Caco-2 (cell line): ENCODE measurements at regions not wholly inside any gene's neighbourhood (a gene's known extent, or its start where the extent isn't known, plus 50 kb on each side); places are given as distances from the start of the nearest gene placed in this dataset.

Experiments
- BruUV-seq: library from RNA; stranded (reverse); fragments of 400-500 nt; replicated peaks from 2 replicates; lab custom pipeline; 2021; lab: Mats Ljungman, UMichigan
- CTCF ChIA-PET: fragments of 300-600 bp; sonication (Branson Sonifier 250); formaldehyde crosslinking; loops from one replicate; lab custom pipeline; 2022; ENCODE audit warnings: antibody characterized with exemption; lab: Charles Lee
- POLR2A ChIA-PET: fragments of 300-600 bp; sonication (Branson Sonifier 250); formaldehyde crosslinking; loops from one replicate; lab custom pipeline; 2022; ENCODE audit warnings: antibody characterized with exemption; lab: Charles Lee
- DNase-seq, 2 experiments: peaks; one replicate each; pipeline versions ENCODE4 v3.0.0 to v3.0.0-alpha.2; 2020 to 2022
- H3K27me3 ChIP-seq: replicated peaks from 2 replicates; pipeline ENCODE4 v1.6.0; 2011; ENCODE audit warnings: low read length; ENCODE audit not compliant: control insufficient read depth, insufficient read depth
- H3K36me3 ChIP-seq: 2 replicates; pipeline ENCODE4 v1.5.1; 2011; ENCODE audit warnings: low read length; ENCODE audit not compliant: control insufficient read depth, insufficient read depth
- H3K4me1 ChIP-seq: fragments of 250-450 bp; sonication (Bioruptor Pico); 2 replicates; pipeline ENCODE4 v1.5.1; 2020; ENCODE audit warnings: mild to moderate bottlenecking
- H3K4me3 ChIP-seq: 2 replicates; pipeline ENCODE4 v1.5.1; 2011; ENCODE audit warnings: low read depth, mild to moderate bottlenecking, control low read depth, low read length
- H3K9me3 ChIP-seq: fragments of 250-450 bp; sonication (Bioruptor Pico); 2 replicates; pipeline ENCODE4 v1.5.1; 2020; ENCODE audit warnings: mild to moderate bottlenecking, moderate library complexity
- H3K27ac Mint-ChIP-seq: one replicate; pipeline ENCODE4 v1.8.0; 2022; ENCODE audit warnings: mixed read lengths; ENCODE audit not compliant: unreplicated experiment
- H3K27me3 Mint-ChIP-seq: one replicate; pipeline ENCODE4 v1.8.0; 2022; ENCODE audit warnings: mixed read lengths; ENCODE audit not compliant: insufficient read depth, unreplicated experiment
- H3K36me3 Mint-ChIP-seq: one replicate; pipeline ENCODE4 v1.8.0; 2022; ENCODE audit warnings: mild to moderate bottlenecking, mixed read lengths; ENCODE audit not compliant: insufficient read depth, unreplicated experiment
- H3K4me1 Mint-ChIP-seq: one replicate; pipeline ENCODE4 v1.8.0; 2022; ENCODE audit warnings: low read depth, mixed read lengths; ENCODE audit not compliant: unreplicated experiment
- H3K4me3 Mint-ChIP-seq: one replicate; pipeline ENCODE4 v1.8.0; 2022; ENCODE audit warnings: mild to moderate bottlenecking, moderate library complexity, mixed read lengths; ENCODE audit not compliant: unreplicated experiment
- H3K9me3 Mint-ChIP-seq: one replicate; pipeline ENCODE4 v1.8.0; 2022; ENCODE audit warnings: mixed read lengths; ENCODE audit not compliant: unreplicated experiment
- CTCF ChIP-seq, 2 experiments: fragments of 200-600 bp in 1 of 2; IDR thresholded peaks; 1 replicate in 1 of 2; 2 replicates in 1 of 2; pipeline versions ENCODE4 v1.5.1 to v1.8.0; 2011 to 2022; ENCODE audit warnings: antibody characterized with exemption in 1 of 2, control low read depth in 1 of 2, inconsistent platforms in 1 of 2, low read depth in 1 of 2, low read length in 1 of 2, mild to moderate bottlenecking in 1 of 2, moderate library complexity in 1 of 2; ENCODE audit not compliant: insufficient read depth in 1 of 2, severe bottlenecking in 1 of 2, unreplicated experiment in 1 of 2
- intact Hi-C: fragments of 100-400 bp; cut with micrococcal nuclease; formaldehyde crosslinking; loops from one replicate; pipeline ENCODE4 v1.10.0; 2022; ENCODE audit not compliant: unreplicated experiment

- ChIA-PET POLR2A (no interaction called here), CTCF (no interaction called here)
- no peak for DNase-seq
- no peaks in the 10 kb centered on the region for H3K4me1 ChIP-seq
- no TSS peak for BruUV-seq
- Mint-ChIP-seq H3K4me1 (peaks cover 5% of the 10 kb centered on the region), H3K36me3 (no peaks in the 10 kb centered on the region), H3K27ac (no peak overlapping the region), H3K9me3 (no peaks in the 10 kb centered on the region), H3K4me3 (no peak overlapping the region), H3K27me3 (no peaks in the 10 kb centered on the region)
- H3K4me3 ChIP-seq = no peak overlapping the region
- no peaks in the 10 kb centered on the region for H3K9me3 ChIP-seq
- no peaks in the 10 kb centered on the region for H3K27me3 ChIP-seq
- no peak for TF ChIP-seq CTCF (IDR thresholded peaks at IDR 0.05; ENCODE audit: insufficient read depth in 1 of 2, low read depth in 1 of 2, low read length in 1 of 2, severe bottlenecking in 1 of 2, unreplicated experiment in 1 of 2)
- intact Hi-C loops = no loop called here
- H3K36me3 ChIP-seq = no peaks in the 10 kb centered on the region
These were observed 1257.4 kb upstream of the ZEB2 start for GRCh38 chr2:145777297-145777696.

GRCh38 chr2:145775591-145775990 is 1255.7 kb upstream of the ZEB2 start:
- no peaks in the 10 kb centered on the region for H3K36me3 Mint-ChIP-seq
- intact Hi-C loops = no loop called here

GRCh38 chr2:145771525-145771924 is 1251.6 kb upstream of the ZEB2 start:
- no peak overlapping the region for H3K4me3 ChIP-seq
- H3K9me3 ChIP-seq = no peaks in the 10 kb centered on the region
- BruUV-seq = no TSS peak
- no peak for TF ChIP-seq CTCF (IDR thresholded peaks at IDR 0.05; ENCODE audit: insufficient read depth in 1 of 2, low read depth in 1 of 2, low read length in 1 of 2, severe bottlenecking in 1 of 2, unreplicated experiment in 1 of 2)
- no peak for DNase-seq
- intact Hi-C loops = no loop called here
- no peaks in the 10 kb centered on the region for H3K27me3 ChIP-seq
- no peaks in the 10 kb centered on the region for H3K36me3 Mint-ChIP-seq
- H3K4me1 ChIP-seq = no peaks in the 10 kb centered on the region
- H3K27me3 Mint-ChIP-seq = no peaks in the 10 kb centered on the region
- no peak overlapping the region for H3K27ac Mint-ChIP-seq
- H3K9me3 Mint-ChIP-seq = no peaks in the 10 kb centered on the region
- ChIA-PET CTCF (interaction anchor here (0.5 kb wide), 1 partner anchor 10 kb away, joined by 3 read pairs; no protein-coding TSS in a partner anchor), POLR2A (no interaction called here)
- no peaks in the 10 kb centered on the region for H3K4me1 Mint-ChIP-seq
- H3K36me3 ChIP-seq = no peaks in the 10 kb centered on the region
- H3K4me3 Mint-ChIP-seq = no peak overlapping the region

More at GRCh38 chr2:145775591-145775990, 1255.7 kb upstream of the ZEB2 start:
- no peaks in the 10 kb centered on the region for H3K27me3 Mint-ChIP-seq
- no peaks in the 10 kb centered on the region for H3K9me3 Mint-ChIP-seq
- Histone ChIP-seq H3K9me3 (no peaks in the 10 kb centered on the region), H3K27me3 (no peaks in the 10 kb centered on the region), H3K4me3 (no peak overlapping the region), H3K4me1 (no peaks in the 10 kb centered on the region), H3K36me3 (no peaks in the 10 kb centered on the region)
- DNase-seq = no peak
- H3K4me3 Mint-ChIP-seq = no peak overlapping the region
- no TSS peak for BruUV-seq
- no peak overlapping the region for H3K27ac Mint-ChIP-seq
- peaks cover 5% of the 10 kb centered on the region for H3K4me1 Mint-ChIP-seq
- CTCF ChIA-PET = interaction anchor here (0.5 kb wide), 1 partner anchor 898 kb away, joined by 3 read pairs; no protein-coding TSS in a partner anchor
- POLR2A ChIA-PET = no interaction called here
- TF ChIP-seq CTCF (IDR thresholded peaks at IDR 0.05; ENCODE audit: insufficient read depth in 1 of 2, low read depth in 1 of 2, low read length in 1 of 2, severe bottlenecking in 1 of 2, unreplicated experiment in 1 of 2) = no peak
